Globus pallidus (tissue), 1 donor: ENCODE measurements at regions not wholly inside any gene's neighbourhood (a gene's known extent, or its start where the extent isn't known, plus 50 kb on each side); places are given as distances from the start of the nearest gene placed in this dataset.
"Not testable (repeated sequence)": the region's sequence is repeated elsewhere in the genome, so short reads cannot be mapped to it uniquely, and the experiment has no call there.

Source experiments
- DNase-seq: peaks from one replicate; pipeline ENCODE4 v3.0.0-alpha.2; 2015; ENCODE audit warnings: low spot score

DNA sequence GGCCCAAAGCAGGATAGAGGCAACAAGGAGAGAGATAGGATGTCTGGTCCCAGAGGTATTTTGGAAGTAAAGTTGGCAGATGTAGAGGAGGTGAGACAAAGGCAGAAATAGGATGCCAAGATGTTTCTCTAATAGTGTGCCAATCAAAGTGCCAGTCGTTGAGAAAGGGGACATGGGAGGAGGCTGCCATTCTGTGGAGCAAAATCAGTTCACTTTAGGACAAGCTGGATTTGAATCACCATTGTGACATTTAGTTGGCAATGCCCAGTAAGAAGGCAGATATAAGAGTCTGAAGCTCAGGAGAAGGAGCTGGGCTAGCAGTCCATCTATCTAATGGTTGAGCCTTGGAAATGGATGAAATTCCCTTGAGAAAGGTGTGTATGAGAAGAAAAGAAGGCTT lies 53.8 kb downstream of the ADRB2 start:
- DNase-seq = no peak

DNA sequence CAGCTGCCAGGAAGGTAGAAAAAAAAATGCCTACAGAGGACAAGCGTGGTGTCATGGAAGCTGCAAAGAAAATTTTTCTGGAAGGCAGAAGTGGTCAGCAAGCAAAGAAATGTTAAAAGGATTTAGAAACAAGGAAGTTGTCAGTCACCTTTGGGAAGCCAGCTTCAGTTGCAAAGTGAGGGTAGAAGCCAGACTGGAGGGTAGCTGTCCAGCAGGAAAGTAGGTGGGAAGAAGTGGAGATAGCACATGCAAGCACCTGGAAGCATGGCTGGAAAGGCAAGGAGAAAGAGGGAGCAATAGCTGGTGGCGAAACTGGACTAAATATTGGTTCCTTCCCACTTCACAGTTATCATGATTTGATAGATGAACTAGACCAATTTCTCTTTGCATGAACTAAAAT lies 54.3 kb downstream of the ADRB2 start:
- DNase-seq = no peak

DNA sequence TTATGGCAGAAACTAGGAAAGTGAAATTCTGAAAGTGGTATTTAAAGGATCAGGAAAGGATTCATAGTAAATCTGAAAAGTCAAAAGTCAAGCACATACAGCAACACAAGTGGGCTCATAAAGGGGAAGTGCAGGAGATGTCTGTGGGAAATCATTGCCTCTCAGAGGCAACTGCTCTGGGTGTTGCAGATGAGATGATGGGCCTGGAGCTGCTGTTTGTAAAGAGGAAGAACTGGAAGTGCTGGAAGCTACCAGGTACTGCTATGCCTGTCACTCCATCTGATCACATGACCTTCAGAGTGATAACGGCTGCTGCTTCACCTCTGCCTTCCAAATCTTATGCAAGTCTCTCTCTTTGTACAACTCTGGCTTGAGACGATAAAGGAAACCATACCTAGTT lies 55.9 kb downstream of the ADRB2 start:
- DNase-seq = no peak

DNA sequence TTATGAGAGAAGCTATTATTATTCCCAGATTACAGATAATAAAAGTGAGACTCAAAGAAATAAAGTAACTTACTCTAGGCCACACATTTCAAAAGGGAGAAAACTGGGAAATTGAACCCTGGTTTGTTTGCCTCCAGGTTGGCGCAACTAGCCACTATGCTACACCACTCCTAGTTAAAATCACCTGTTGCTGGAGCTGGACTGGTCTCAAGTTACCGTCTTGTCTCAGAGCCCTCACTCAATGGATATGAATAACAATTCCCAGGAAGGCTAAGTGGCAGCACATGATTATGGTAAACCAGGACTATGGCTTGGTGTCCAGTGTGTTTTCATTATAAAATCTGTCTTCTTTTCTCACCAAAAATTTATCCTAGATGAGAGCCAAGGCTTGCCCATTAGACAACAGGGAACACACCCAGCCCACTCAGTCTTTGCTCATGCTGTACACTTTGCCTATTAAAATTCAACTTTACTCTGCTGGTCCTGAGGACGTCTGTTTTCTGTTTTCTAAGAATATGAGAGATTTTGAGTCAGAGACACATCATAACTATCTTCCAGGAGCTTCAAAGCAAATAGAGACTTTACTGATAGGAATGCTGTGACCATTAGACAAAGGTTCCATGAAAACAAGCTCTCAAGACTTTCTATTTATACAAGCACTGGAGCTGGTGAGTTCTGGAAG lies 58.1 kb downstream of the ADRB2 start:
- DNase-seq = no peak

DNA sequence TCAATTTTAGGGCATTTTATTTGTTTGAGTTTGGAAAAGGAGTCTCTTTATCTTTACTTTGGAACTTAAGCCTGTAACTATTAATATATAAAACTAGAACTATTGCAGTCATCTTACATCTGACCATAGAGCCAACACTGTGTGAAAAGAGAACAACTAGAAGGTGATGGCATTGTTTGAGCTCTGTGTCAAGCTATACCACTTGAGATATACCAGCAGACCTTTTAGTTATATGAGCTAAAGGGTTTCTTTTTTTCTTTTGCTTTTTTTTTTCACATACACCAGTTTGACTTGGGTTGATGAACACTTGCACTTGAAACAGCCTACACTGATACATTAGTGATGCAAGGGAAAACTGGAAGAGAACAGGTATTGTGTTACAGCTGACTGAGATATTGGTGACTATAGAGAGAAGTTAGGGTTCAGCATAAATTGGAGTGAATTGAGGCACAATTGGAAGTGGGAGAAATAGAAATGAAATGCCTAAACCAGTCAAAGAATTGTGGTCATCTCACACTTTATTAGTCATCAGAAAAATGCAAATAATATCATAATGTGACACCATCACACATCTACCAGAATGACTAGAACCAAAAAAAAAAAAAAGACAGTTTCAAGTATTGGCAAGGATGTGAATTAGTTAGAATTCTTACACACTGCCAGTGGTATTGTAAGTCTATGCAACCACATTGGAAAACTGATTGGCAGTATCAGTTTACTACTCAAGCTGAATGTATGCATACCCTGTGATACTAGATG lies 60.9 kb downstream of the ADRB2 start:
- DNase-seq = no peak

DNA sequence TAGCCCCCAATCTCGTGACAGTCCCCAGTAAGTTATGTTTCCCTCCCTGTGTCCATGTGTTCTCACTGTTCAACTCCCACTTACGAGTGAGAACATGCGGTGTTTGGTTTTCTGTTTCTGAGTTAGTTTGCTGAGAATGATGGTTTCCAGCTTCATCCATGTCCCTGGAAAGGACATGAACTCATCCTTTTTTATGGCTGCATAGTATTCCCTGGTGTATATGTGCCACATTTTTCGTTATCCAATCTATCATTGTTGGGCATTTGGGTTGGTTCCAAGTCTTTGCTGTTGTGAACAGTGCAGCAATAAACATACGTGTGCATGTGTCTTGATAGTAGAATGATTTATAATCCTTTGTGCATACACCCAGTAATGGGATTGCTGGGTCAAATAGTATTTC lies 63.5 kb downstream of the ADRB2 start:
- not testable (repeated sequence) for DNase-seq

DNA sequence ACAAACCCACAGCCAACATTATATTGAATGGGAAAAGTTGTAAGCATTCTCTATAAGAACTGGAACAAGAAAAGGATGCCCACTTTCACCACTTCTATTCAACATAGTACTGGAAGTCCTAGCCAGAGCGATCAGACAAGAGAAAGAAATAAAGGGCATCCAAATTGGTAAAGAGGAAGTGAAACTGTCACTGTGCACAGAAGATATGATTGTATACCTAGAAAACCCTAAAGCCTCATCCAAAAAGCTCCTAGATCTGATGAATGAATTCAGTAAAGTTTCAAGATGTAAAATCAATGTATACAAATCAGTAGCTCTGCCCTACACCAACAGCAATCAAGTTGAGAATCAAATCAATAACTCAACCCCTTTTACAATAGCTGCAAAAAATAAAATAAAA lies 69.0 kb downstream of the ADRB2 start:
- not testable (repeated sequence) for DNase-seq

DNA sequence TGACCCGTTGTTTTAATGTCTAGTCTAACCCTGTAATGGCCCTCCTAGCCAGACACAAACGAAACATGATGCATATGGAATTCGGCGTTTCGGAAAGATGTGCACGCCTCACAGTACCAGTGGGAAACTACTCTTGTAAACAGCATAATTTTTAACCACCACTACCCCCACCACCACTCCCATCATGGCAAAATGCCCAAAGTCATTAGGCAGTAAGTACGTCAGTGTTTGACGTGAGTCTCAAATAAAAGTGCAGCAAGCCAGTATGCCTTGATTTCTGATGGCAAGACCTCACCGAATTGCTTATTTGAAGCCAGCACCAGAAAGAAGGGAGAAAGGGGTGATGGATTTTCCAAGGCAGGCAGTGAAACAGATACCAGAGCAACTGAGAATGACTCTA lies 71.4 kb downstream of the ADRB2 start:
- no peak for DNase-seq

DNA sequence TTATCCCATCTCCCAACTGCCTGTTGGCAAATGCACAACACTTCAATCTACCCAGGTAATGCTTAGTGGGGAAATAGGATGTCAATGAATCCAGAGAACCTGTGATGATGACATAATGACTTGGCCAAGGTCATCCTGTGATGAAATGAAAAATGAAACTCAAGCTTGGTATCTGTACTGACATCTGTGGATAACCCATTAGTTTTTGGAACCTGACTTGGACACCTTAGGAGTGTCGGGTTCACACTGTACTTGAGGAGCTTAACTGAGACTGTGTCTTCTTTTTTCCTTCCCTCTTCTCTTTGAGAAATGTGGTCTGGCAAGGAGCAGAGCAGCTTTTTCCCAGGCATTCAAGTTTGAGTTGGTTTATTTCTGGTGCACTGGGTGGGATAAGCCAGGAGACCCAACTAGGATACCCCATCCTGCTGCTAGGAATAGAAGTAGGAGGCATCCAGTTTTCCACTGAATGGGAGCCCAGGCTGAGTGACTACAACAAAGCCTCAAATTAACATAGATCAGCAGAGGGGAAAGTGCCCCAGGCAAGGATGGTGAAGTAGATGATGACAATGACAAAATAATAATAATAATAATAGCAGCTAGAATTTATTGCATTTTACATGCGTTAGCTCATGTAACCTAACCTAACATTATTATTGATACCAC lies 72.1 kb downstream of the ADRB2 start:
- DNase-seq = no peak

DNA sequence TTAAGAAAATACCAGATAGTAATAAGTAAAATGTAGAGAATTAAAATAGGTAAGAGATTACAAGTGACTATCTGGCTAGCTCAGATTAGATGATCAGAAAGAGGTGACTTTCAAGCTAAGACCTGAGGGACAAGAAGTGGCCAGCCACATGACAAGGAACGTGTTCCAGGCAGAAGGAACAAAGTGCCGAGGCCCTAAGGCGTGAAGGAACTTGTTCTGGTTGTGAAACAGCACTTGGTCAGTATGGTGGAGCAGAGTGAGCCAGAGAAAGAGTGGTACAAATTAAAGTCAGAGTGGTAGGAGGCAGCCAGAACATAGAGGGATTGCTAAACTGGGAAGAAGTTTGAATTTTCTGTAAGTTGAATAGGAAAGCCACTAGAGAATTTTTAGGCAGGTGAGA lies 73.6 kb downstream of the ADRB2 start:
- DNase-seq = no peak

DNA sequence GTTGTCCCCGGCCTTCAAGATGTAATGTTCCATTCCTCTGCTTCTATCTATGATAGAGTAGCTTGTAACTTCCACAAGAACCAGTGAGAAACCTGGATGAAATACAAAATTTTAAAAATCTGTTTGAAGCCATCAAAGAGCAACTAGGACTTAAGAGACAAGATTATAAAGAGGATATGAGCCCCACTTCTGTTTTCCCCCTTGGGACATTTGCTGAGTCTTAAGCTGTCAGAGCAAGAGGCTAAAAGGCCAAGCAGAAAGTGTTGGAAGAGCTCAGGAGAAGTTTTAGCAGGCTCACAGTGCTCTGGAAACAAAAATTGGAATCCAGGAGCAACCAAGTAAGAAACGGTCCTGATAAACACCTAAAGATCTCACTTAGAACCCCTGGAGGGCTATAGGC lies 76.1 kb downstream of the ADRB2 start:
- no peak for DNase-seq

DNA sequence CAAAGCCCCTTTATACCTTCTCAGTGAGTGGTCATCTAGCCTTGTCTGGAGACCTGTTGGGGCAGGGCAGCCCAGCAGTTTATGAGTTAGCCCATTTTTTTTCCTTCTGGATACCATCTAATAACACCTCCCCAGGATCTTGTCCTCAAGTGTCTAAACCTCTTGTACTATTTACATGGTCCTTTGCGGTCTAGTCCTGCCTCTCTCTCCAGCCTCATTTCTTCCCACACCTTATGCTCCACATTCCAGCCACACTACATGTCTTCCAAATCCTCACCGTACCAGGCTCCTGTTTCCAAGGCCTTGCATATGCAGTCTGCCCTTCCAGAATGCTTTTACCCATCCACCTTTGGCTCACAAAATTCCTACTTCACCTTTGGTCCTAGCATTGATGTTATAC lies 77.2 kb downstream of the ADRB2 start:
- no peak for DNase-seq

DNA sequence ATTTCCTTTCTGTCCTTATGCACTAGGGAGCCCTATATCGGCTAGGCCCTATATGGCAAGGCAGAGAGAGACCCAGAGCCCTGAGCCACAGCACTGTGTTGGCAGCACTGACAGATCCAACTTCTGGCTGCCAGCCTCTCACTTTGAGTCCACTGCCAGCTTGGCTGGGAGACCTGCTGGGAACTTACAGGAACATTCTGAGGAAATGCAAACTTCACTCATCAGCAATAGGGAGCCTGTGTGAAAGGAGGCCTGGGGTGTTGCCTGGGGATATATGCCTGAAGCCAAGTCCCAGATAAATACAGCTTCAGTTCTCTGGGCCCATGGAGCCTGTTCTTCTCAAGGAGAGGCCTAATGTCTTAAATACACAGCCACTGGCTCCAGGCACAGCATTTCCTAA lies 78.0 kb downstream of the ADRB2 start:
- DNase-seq = peak; percentile 59

DNA sequence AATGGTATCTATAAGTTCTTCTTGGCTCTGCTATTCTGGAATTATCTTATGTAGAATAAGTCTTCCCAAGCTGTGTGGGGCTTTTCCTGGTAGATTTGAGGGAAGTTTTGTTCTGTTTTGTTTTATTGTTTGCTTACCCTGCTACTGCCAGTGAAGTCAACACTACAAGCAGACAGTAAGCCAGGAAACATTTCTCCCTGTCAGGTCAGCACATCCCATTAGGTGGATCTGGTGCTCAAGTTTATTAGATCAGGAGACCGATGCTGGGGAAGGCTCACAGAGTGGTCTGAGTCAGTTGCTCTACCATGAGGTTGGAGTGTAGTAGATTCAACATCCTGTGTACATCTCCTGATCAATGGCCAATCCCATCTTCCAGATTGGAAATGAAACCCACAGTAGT lies 79.1 kb downstream of the ADRB2 start:
- DNase-seq = no peak

DNA sequence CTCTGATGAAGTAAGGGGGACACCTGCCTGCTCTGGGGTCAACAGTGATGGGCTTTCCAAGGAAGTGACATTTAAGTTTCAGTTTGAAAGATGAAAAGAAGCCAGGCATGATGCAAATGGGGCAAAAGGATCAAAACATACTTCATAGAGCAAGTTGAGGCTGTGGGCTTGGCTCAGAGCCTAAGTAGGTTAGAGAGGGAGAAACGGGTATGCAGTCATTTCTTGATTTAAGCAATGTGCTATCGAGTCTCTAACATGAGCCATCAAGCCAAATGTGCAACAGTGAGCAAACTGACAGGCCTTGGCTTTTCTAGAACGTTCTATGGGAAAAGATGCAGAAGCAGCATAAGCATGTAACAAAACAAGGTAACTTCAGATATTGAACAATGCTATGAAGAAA lies 80.6 kb downstream of the ADRB2 start:
- no peak for DNase-seq

DNA sequence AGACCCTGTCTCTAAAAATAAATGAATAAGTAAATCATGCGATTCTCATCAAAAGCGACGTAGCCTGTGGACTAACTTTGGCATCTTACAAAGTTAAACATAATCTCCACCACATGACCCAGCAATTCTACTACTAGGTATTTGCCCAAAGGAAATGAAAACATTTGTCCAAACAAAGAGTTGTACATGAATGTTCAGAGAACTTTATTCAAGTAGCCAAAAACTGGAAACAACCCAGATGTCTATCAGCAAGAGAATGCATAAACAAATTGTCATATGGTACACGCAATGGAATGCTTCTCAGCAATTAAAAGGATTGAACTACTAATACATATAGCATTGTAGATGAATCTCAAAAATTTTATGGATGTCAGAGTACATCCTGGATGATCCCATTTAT lies 82.6 kb downstream of the ADRB2 start:
- no peak for DNase-seq

DNA sequence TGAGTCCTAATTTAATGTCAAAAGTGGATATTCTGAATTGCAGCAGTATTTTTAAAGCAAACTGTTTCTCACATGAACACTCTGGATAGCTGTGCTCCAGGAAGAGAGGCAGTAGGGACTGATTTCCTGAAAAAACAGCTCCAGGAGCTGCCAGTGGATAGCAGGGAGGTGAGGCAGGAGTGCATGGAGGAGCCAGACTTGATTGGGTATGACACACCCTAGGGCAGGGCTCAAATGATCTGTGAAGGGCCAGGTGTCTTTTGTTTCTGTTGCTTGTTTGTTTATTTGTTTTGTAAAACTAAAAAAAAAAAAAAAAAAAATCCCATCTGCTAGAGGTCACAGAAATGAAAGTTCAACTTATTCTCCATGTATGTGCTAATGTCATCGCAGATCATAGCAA lies 83.4 kb downstream of the ADRB2 start:
- no peak for DNase-seq

DNA sequence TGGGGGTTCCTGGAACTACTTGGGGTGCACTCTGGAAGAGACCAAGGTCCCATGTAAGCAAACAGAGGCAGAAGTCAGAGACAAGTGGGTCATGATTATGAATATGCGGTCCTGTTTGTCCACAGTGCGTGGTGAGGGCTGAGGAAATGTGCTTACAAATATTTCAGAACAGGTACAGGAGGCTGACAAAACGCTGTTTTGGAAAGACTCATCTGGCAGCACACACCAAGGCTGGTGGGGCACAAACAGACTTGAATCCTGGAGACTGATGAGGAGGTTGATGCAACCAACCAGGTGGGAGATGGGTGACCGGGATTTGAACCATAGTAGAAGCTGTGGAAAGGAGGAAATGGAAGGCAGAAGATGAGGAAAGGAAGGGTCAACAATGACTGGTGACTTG lies 83.8 kb downstream of the ADRB2 start:
- DNase-seq = no peak

DNA sequence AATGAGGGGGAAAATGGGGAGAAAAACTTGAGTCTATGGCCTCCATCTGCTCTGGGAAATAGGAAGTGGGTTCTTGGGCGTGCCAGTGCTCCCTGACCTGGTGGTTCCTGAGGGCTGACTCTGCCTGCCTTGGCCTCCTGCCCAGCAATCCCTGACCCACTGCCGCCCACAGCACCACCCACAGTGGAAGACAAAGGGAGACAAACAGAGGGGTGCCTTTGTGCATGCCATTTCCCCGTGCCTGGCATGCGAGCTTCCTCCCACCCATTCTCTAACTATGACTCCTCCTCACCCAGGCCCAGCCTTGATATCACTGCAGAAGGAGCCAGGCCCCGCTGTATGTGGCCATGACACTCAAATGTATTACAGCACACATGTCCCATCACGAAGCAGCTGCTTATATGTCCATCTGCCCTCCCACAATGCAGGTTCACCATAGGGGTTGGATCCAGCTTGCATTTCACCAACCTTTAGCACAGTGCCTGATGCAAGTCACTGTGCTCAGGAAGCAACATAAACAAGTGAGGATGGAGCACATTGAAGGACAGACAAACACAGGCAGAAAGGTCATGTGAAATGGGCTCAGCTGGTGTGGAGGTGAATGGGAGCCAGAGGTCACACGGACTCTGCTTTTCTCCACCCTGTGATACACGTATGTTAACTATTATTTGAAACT lies 84.4 kb downstream of the ADRB2 start:
- DNase-seq = no peak

DNA sequence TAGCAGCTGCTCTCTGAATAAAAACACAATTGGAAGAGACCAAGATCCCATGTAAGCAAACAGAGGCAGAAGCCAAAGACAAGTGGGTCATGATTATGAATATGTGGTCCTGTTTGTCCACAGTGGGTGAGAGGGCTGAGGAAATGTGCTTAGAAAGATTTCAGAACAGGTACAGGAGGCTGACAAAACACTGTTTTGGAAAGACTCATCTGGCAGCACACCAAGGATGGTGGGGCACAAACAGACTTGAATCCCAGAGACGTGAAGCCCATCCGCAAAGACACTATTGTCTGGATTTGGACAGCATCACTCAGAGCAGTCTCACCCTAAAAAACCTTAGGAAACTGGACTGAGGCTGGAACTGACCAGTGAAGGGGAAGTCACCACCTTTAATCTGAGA lies 85.0 kb downstream of the ADRB2 start:
- DNase-seq = no peak

DNA sequence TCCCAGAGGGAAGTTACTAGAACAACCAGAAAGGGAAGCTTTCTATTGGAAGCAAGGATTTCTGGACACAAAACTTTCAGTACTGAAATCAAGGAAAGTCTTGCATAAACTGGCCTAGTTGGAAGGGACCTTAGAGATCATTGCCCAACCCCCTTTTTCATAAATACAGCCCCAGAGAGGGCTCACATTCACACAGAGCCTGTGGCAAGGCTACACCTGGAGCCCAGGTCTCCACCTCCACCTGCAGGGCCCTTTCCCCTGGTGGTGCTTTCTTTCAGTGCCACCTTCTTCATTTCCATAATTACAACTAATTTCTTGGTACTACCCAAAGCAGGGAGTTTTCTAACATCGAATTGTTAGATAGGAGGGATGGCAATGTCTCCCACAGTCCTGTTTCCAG lies 85.7 kb downstream of the ADRB2 start:
- DNase-seq = no peak

DNA sequence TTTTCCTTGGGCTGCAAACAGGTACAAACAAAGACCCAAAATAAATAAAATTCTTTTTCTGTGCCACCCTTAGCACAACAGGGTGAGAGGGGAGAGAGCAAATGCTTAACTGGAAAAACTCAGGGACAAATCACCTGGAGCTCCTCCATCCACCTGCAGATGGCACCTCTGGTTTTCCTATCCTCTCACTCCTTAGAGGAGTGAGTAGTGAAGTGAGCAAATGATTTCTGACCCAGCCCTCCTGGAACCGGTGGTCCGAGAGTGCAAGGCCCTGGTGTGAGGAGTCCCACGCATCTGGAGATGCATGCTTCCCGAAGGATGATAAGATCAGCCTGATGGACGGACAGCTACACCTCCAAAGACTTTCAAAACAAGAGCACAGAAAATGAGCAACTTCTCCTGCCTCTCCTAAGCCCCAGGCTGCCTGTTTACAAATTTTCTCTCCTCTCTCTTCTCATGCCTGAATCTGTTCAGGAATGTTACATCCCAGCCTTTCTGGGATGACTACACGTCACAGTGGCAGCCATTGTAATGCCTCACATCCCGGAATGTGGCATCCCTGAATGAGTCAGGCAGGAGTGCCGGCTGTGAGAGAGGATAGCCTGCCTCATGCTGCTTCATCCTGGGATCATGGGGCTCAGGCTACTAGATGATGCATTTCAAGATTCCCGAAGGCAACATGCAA lies 86.4 kb downstream of the ADRB2 start:
- no peak for DNase-seq
